ENCODE measurements at regions not wholly inside any gene's neighbourhood (a gene's known extent, or its start where the extent isn't known, plus 50 kb on each side); places are given as distances from the start of the nearest gene placed in this dataset.

GRCh38 chr5:164722702-164723101, 1217.3 kb downstream of the MAT2B start:
- WGBS, 2 donors (ENCODE audit: low coverage in 1 of 2), result 61 to 79% methylated on average over 1 of the region's 1 CpG
- no peak for TF ChIP-seq CTCF (IDR thresholded peaks at IDR 0.05)

GRCh38 chr5:164727012-164727411, 1221.6 kb downstream of the MAT2B start:
- intact Hi-C loops (cut with DNase I; ENCODE audit: low total_unique reads), result no loop called here
- TF ChIP-seq POLR2A (IDR thresholded peaks at IDR 0.05) (no peak), POLR2AphosphoS5 (IDR thresholded peaks at IDR 0.05) (no peak), EP300 (IDR thresholded peaks at IDR 0.05; ENCODE audit: low read depth) (no peak), CTCF (IDR thresholded peaks at IDR 0.05) (no peak)
- Histone ChIP-seq H3K27ac (no peak overlapping the region), H3K36me3 (no peaks in the 10 kb centered on the region), H3K4me3 (no peak overlapping the region), H3K4me1 (no peaks in the 10 kb centered on the region), H3K27me3 (no peaks in the 10 kb centered on the region), H3K9me3 (no peaks in the 10 kb centered on the region)
- no peak for DNase-seq
- 85 to 86% methylated on average over 2 of the region's 2 CpGs for WGBS, 2 donors (ENCODE audit: low coverage in 1 of 2)
- in situ Hi-C loops (cut with MboI; ENCODE audit: low pct_ligation_motif_present in 1 of 4, low pct_unique_long_range_greater_than_20kb in 1 of 4, low sequenced_read_pairs in 3 of 4), result no loop called here

More at GRCh38 chr5:164722702-164723101, 1217.3 kb downstream of the MAT2B start:
- no peaks in the 10 kb centered on the region for H3K9me3 ChIP-seq
- H3K27me3 ChIP-seq, result no peaks in the 10 kb centered on the region
- no peak overlapping the region for H3K4me3 ChIP-seq
- H3K4me1 ChIP-seq, result no peaks in the 10 kb centered on the region
- H3K27ac ChIP-seq, result no peak overlapping the region
- intact Hi-C loops (cut with DNase I; ENCODE audit: low total_unique reads), result no loop called here
- in situ Hi-C loops (cut with MboI; ENCODE audit: low pct_ligation_motif_present in 1 of 4, low pct_unique_long_range_greater_than_20kb in 1 of 4, low sequenced_read_pairs in 3 of 4), result no loop called here
- DNase-seq, result no peak
- H3K36me3 ChIP-seq, result no peaks in the 10 kb centered on the region

- Histone ChIP-seq H3K27ac (no peak overlapping the region), H3K4me3 (no peak overlapping the region), H3K36me3 (no peaks in the 10 kb centered on the region), H3K27me3 (no peaks in the 10 kb centered on the region), H3K4me1 (no peaks in the 10 kb centered on the region), H3K9me3 (peaks cover 0 to 8% of the 10 kb centered on the region in 2 donors)
- in situ Hi-C loops (cut with MboI; ENCODE audit: low pct_ligation_motif_present in 1 of 4, low pct_unique_long_range_greater_than_20kb in 1 of 4, low sequenced_read_pairs in 3 of 4) (no loop called here), intact Hi-C loops (cut with DNase I; ENCODE audit: low total_unique reads) (no loop called here)
- TF ChIP-seq CTCF (IDR thresholded peaks at IDR 0.05), result no peak
- no peak for TF ChIP-seq EP300 (IDR thresholded peaks at IDR 0.05; ENCODE audit: low read depth)
- TF ChIP-seq POLR2AphosphoS5 (IDR thresholded peaks at IDR 0.05), result no peak
- TF ChIP-seq POLR2A (IDR thresholded peaks at IDR 0.05), result no peak
- 82 to 100% methylated on average over 1 to 3 of the region's 3 CpGs for WGBS, 2 donors (ENCODE audit: low coverage in 1 of 2)
- DNase-seq, result no peak
Measured at GRCh38 chr5:164728733-164729132, 1223.3 kb downstream of the MAT2B start.

GRCh38 chr5:164735334-164735733, 1229.9 kb downstream of the MAT2B start:
- in situ Hi-C loops (cut with MboI; ENCODE audit: low pct_ligation_motif_present in 1 of 4, low pct_unique_long_range_greater_than_20kb in 1 of 4, low sequenced_read_pairs in 3 of 4), result no loop called here
- intact Hi-C loops (cut with DNase I; ENCODE audit: low total_unique reads), result no loop called here
- Histone ChIP-seq H3K9me3 (peaks cover 0 to 8% of the 10 kb centered on the region in 2 donors), H3K27me3 (no peaks in the 10 kb centered on the region), H3K27ac (no peak overlapping the region), H3K4me3 (no peak overlapping the region), H3K4me1 (no peaks in the 10 kb centered on the region), H3K36me3 (no peaks in the 10 kb centered on the region)
- TF ChIP-seq POLR2AphosphoS5 (IDR thresholded peaks at IDR 0.05), result no peak
- TF ChIP-seq EP300 (IDR thresholded peaks at IDR 0.05; ENCODE audit: low read depth), result no peak
- no peak for TF ChIP-seq POLR2A (IDR thresholded peaks at IDR 0.05)
- no peak for TF ChIP-seq CTCF (IDR thresholded peaks at IDR 0.05)
- DNase-seq, result no peak

All from transverse colon (tissue), 4 donors.